GM21619 (cell line): ENCODE measurements at regions not wholly inside any gene's neighbourhood (a gene's known extent, or its start where the extent isn't known, plus 50 kb on each side); places are given as distances from the start of the nearest gene placed in this dataset.
"Not testable (repeated sequence)": the region's sequence is repeated elsewhere in the genome, so short reads cannot be mapped to it uniquely, and the experiment has no call there.

Source experiments
- ATAC-seq: cut with Tn5 transposase; IDR thresholded peaks from one replicate; pipeline ENCODE4 v1.9.1; 2021; ENCODE audit not compliant: unreplicated experiment

GRCh38 chr1:106290805-106291501 lies 765.5 kb upstream of the PRMT6 start:
- no peak for ATAC-seq

- ATAC-seq: no peak
Observed at GRCh38 chr1:106292130-106292529, 764.3 kb upstream of the PRMT6 start.

GRCh38 chr1:106296431-106296830 lies 760.0 kb upstream of the PRMT6 start:
- no peak for ATAC-seq

- no peak for ATAC-seq
Observed at GRCh38 chr1:106304106-106304505, 752.4 kb upstream of the PRMT6 start.

- ATAC-seq: no peak
Observed at GRCh38 chr1:106319612-106320011, 736.9 kb upstream of the PRMT6 start.

- ATAC-seq: no peak
Observed at GRCh38 chr1:106325600-106325999, 730.9 kb upstream of the PRMT6 start.

- no peak for ATAC-seq
Observed at GRCh38 chr1:106344494-106344893, 712.0 kb upstream of the PRMT6 start.

- no peak for ATAC-seq
Observed at GRCh38 chr1:106360252-106360651, 696.2 kb upstream of the PRMT6 start.

- ATAC-seq: no peak
Observed at GRCh38 chr1:106366627-106367319, 689.7 kb upstream of the PRMT6 start.

- ATAC-seq: no peak
Observed at GRCh38 chr1:106378261-106378660, 678.2 kb upstream of the PRMT6 start.

- ATAC-seq: no peak
Observed at GRCh38 chr1:106380772-106381171, 675.7 kb upstream of the PRMT6 start.

- not testable (repeated sequence) for ATAC-seq
Observed at GRCh38 chr1:106389160-106389559, 667.3 kb upstream of the PRMT6 start.

- ATAC-seq: no peak
Observed at GRCh38 chr1:106393046-106393445, 663.4 kb upstream of the PRMT6 start.

- no peak for ATAC-seq
Observed at GRCh38 chr1:106396020-106396419, 660.5 kb upstream of the PRMT6 start.

- ATAC-seq: no peak
Observed at GRCh38 chr1:106398391-106398790, 658.1 kb upstream of the PRMT6 start.

- no peak for ATAC-seq
Observed at GRCh38 chr1:106406114-106406513, 650.4 kb upstream of the PRMT6 start.

GRCh38 chr1:106412321-106412720 lies 644.2 kb upstream of the PRMT6 start:
- not testable (repeated sequence) for ATAC-seq

- ATAC-seq: no peak
Observed at GRCh38 chr1:106435269-106435668, 621.2 kb upstream of the PRMT6 start.

GRCh38 chr1:106439475-106439874 lies 617.0 kb upstream of the PRMT6 start:
- no peak for ATAC-seq

- ATAC-seq: no peak
Observed at GRCh38 chr1:106447466-106447865, 609.0 kb upstream of the PRMT6 start.

- no peak for ATAC-seq
Observed at GRCh38 chr1:106456832-106457231, 599.6 kb upstream of the PRMT6 start.

- ATAC-seq: no peak
Observed at GRCh38 chr1:106457368-106457767, 599.1 kb upstream of the PRMT6 start.

- ATAC-seq: no peak
Observed at GRCh38 chr1:106458866-106459265, 597.6 kb upstream of the PRMT6 start.
